ENCODE measurements at regions not wholly inside any gene's neighbourhood (a gene's known extent, or its start where the extent isn't known, plus 50 kb on each side); places are given as distances from the start of the nearest gene placed in this dataset.
A peak's percentile ranks its signal among the peaks of the same experiment; 100 is the strongest.

DNA sequence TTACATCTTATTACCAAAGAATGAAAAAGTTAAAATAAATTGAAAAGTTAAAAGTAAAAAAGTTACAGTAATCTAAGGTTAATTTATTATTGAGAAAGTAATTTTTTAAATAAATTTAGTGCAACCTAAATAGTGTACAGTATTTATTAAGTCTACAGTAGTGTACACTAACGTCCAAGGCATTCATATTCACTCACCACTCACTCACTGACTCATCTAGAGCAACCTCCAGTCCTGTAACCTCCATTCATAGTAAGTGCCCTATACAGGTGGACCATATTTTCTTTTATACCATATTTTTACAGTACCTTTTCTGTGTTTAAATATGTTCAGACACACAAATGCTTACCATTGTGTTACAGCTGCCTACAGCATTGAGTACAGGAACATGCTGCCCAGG, 624.7 kb upstream of the NOX3 start:
- TF ChIP-seq GATA1 (IDR thresholded peaks at IDR 0.05; ENCODE audit: low read depth, low read length), result no peak
- DNase-seq, result no peak

DNA sequence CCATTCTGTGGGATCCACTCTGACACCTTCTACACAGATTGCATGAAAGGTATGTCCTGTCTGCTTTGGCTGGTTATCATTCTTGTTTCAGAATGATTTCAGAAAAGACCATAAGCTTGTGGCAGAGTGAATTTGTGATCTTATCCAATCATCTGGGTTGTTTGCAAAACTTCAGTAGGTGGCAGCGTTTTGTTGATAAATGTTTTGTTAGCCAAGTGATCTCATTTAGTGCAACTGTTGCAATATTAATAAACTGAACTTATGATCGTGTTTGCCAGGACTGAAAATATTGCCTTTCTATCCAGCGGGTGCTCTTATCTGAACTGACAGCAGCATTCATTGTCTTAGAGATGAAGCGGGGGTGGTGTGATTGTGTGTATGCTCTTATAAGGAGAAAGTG, 613.2 kb upstream of the NOX3 start:
- DNase-seq, result no peak
- TF ChIP-seq POLR2A (IDR thresholded peaks at IDR 0.05; ENCODE audit: low read length) (no peak), GATA1 (IDR thresholded peaks at IDR 0.05; ENCODE audit: low read depth, low read length) (no peak)

- no peak for TF ChIP-seq GATA1 (IDR thresholded peaks at IDR 0.05; ENCODE audit: low read depth, low read length)
- TF ChIP-seq POLR2A (IDR thresholded peaks at IDR 0.05; ENCODE audit: low read length), result no peak
- DNase-seq, result no peak
These were observed 610.2 kb upstream of the NOX3 start for GRCh38 chr6:156065849-156066248.

DNA sequence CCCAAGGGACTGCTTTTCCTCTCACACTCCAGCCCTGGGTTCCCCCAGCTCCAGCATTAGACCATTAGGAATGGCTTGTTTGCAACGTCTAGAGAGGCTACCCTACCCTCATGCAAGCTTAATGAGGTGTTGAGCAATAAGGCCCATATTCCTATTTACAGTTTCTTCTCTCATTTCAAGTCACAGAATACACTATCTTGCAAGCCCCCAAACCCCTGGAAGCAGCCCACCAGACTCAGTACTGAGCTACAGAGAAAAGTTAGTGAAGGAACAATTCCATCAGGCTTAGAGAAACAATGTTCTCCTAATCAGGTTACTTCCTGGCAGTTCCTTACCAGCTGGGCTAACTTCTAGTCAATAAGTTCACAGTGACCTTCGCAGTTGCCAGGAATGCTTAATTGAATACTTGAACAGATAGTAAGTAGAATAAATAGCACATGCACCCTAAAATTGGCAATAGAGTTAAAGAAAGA, 606.5 kb upstream of the NOX3 start:
- TF ChIP-seq POLR2A (IDR thresholded peaks at IDR 0.05; ENCODE audit: low read length) (no peak), GATA1 (IDR thresholded peaks at IDR 0.05; ENCODE audit: low read depth, low read length) (no peak)
- no peak for DNase-seq

DNA sequence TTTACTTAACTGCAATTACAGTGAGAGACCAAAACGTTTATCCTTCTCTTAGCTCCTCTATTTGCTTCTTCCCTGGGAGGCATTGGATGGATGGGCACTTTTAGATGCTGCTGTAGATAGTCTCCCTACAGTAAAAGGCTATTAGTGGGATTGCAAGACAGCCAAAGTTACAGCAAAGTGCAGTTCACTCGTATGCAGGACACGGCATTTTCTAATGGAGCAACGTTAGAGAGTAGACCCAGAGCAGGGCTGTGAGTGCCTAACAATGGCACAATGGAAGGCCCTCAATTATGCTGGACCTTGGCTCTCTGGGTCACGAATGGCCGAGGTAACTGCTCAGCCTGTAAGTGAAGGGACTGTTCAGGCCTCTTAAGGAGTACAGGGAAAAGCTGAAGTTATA, 605.8 kb upstream of the NOX3 start:
- DNase-seq, result no peak

DNA sequence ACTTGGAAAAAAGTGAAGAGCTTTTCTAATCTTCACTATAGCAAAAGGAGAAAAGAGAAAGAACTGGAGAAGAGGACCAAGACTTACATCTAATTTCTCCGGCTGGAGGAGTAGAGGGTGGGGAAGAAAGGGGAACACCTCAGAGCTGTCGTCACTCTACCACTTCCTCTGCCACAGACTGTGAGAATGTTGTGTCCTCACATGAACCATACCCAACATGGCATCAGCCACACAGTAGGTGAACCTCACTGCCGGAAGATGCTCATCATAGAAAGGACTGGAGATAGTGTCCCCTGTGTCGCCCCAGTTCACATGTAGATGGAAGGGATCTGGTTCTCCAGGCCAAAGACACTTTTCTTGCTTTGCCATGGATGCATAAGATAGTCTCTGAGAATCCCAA, 604.4 kb upstream of the NOX3 start:
- TF ChIP-seq POLR2A (IDR thresholded peaks at IDR 0.05; ENCODE audit: low read length) (no peak), GATA1 (IDR thresholded peaks at IDR 0.05; ENCODE audit: low read depth, low read length) (no peak)
- no peak for DNase-seq

More for the DNA sequence above, 605.8 kb upstream of the NOX3 start:
- TF ChIP-seq GATA1 (IDR thresholded peaks at IDR 0.05; ENCODE audit: low read depth, low read length) (no peak), POLR2A (IDR thresholded peaks at IDR 0.05; ENCODE audit: low read length) (no peak)

DNA sequence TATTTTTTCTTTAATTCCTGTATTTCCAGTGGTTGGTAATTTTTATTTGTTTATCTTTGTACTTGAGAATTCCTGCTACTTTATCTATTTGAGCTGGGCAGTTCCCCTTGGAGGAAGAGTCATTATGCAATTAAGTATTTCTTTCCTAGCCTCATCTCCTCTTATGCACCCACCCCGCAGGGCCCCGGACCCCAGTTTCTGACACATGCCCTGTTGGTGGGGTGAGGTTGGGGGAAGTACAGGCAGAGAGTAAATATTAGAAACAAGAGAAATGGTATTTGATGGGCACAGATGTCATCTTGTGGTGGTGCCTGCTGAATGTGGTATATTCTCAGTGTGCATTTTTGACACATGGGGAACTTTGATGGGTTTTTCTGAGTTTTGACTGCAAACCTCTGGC, 602.7 kb upstream of the NOX3 start:
- TF ChIP-seq POLR2A (IDR thresholded peaks at IDR 0.05; ENCODE audit: low read length) (no peak), GATA1 (IDR thresholded peaks at IDR 0.05; ENCODE audit: low read depth, low read length) (no peak)
- no peak for DNase-seq

DNA sequence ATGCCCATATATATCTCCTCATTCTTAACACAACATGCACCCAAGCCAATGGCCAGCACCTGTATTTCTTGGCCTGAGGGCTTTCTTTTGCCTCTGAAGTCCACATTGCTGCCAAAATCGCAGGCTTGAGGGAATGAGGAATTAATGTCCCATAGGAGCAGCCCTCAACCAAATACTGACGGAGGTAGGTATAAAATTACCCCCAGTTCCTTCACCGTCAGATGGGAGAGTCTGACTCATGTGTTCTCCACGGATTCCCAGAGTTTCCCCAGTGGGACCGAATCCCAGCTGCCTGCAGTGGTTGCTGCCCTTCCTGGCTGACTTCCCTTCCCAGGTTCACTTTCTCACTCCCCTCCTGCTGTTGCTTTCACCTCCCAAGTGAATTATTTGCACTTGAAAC, 602.2 kb upstream of the NOX3 start:
- DNase-seq, result no peak
- no peak for TF ChIP-seq POLR2A (IDR thresholded peaks at IDR 0.05; ENCODE audit: low read length)
- TF ChIP-seq GATA1 (IDR thresholded peaks at IDR 0.05; ENCODE audit: low read depth, low read length), result no peak

GRCh38 chr6:156056085-156056484, 600.4 kb upstream of the NOX3 start:
- DNase-seq, result no peak
- TF ChIP-seq POLR2A (IDR thresholded peaks at IDR 0.05; ENCODE audit: low read length) (no peak), GATA1 (IDR thresholded peaks at IDR 0.05; ENCODE audit: low read depth, low read length) (no peak)

DNA sequence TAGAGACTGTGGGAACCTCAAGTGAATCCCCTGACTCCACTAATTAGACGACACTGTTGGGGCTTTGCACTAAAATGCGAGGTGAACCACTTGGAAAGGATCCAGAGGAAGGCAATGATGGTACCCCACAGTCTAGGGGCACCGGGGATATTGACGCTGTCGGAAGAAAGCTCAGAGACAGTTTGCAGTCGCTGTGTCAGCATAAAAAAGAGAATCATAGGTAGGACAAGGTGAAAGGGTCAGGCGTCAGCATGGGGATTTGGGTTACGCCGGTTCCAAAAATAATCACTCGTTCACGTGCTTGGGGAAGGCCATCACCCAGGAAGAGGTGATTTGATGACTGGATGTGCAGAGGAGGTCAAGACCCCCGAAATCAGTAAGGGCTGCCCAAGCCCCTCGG, 598.0 kb upstream of the NOX3 start:
- DNase-seq, result no peak
- no peak for TF ChIP-seq POLR2A (IDR thresholded peaks at IDR 0.05; ENCODE audit: low read length)
- TF ChIP-seq GATA1 (IDR thresholded peaks at IDR 0.05; ENCODE audit: low read depth, low read length), result no peak

- no peak for DNase-seq
- no peak for TF ChIP-seq POLR2A (IDR thresholded peaks at IDR 0.05; ENCODE audit: low read length)
- no peak for TF ChIP-seq GATA1 (IDR thresholded peaks at IDR 0.05; ENCODE audit: low read depth, low read length)
These were observed 591.3 kb upstream of the NOX3 start for GRCh38 chr6:156046841-156047449.

DNA sequence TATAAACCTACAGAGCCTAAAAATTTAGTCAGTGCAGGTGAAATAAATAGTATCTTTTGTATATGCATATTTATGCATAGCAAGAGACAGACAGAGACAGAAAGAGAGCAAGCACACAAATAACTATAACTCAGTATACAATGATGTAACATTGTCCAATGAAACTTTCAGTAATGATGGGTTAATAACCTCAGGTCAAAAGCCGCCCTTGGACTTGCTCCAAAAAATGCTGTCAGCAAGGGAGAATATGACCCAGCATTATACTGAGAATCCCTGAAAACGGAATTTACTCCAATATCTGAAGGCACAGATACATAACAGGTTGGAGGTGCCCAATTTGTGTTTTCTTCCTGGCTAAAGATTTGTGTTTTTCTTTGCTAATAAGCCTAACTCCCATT, 590.6 kb upstream of the NOX3 start:
- peak in 1 of 2 experiments; percentile 2 for DNase-seq
- no peak for TF ChIP-seq POLR2A (IDR thresholded peaks at IDR 0.05; ENCODE audit: low read length)
- no peak for TF ChIP-seq GATA1 (IDR thresholded peaks at IDR 0.05; ENCODE audit: low read depth, low read length)

DNA sequence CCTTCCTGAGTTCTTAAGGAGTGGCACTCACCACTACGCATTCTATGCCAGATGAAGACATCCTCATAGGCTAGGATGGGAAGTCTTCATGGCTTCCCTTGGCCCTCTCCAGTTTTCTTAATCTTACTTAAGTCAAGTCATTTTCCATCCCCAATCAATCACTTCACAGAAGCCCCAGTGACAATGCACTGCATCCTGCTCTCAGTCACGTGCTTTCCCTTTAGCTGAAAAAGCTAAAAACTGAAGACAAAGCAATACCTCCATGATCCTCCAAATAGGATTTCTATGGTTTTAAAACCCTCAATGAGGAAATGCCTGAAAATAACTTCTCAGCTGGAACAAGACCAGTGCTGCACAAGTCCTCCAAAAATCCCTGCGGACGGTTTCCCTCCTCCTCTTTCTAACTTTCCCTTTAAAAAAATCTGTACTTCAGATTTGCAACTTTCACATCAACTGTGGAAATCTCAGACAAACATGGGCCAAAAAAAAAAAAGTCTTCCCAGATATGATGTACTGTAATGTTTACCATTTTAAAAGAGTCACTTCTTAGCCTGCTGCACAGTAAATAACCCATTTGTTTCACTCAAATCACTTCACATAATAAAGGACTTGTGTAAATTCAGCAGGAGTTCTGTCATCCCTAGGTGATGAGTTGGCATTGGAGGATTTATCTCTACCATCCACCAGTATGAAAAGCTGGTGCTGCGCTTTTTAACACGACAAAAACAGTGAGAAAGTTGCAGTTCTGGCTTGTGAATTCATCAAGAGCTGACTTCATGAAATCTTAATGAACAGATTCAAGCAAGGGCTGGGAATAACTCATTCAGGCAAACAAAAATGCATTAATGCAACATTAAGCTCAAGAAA, 590.0 kb upstream of the NOX3 start:
- DNase-seq, result no peak
- TF ChIP-seq POLR2A (IDR thresholded peaks at IDR 0.05; ENCODE audit: low read length), result no peak
- no peak for TF ChIP-seq GATA1 (IDR thresholded peaks at IDR 0.05; ENCODE audit: low read depth, low read length)

DNA sequence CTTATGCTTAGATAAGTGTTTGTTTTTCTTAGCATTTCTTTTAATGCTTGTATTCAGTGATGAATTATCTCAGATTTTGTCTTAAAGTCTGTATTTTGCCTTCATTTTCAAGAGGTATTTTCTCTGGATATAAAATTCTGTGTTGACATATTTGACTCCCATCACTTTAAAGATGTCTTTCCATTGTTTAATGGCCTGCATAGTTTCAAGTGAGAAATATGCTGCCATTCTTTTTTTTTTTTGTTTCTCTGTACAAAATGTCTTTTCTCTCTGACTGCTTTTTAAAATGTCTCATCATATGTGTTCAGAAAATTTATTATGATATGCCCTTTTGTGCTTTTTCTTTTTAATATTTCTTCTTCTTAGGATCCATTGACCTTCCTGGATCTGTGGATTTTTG, 578.0 kb upstream of the NOX3 start:
- no peak for DNase-seq
- no peak for TF ChIP-seq GATA1 (IDR thresholded peaks at IDR 0.05; ENCODE audit: low read depth, low read length)
- no peak for TF ChIP-seq POLR2A (IDR thresholded peaks at IDR 0.05; ENCODE audit: low read length)

- no peak for DNase-seq
- TF ChIP-seq POLR2A (IDR thresholded peaks at IDR 0.05; ENCODE audit: low read length) (no peak), GATA1 (IDR thresholded peaks at IDR 0.05; ENCODE audit: low read depth, low read length) (no peak)
These were observed 575.9 kb upstream of the NOX3 start for GRCh38 chr6:156031516-156031915.
